H1 (cell line): ENCODE measurements at regions not wholly inside any gene's neighbourhood (a gene's known extent, or its start where the extent isn't known, plus 50 kb on each side); places are given as distances from the start of the nearest gene placed in this dataset.

ENCODE experiments used
- CTCF ChIA-PET: fragments of 300-600 bp; sonication (Branson Sonifier 250); formaldehyde crosslinking; loops from one replicate; lab custom pipeline; 2021; ENCODE audit not compliant: partially characterized antibody; lab: Charles Lee
- POLR2A ChIA-PET: fragments of 300-600 bp; sonication (Branson Sonifier 250); formaldehyde crosslinking; loops from one replicate; lab custom pipeline; 2021; ENCODE audit warnings: inconsistent platforms; ENCODE audit not compliant: partially characterized antibody; lab: Charles Lee
- DNase-seq, 2 experiments: peaks; one replicate each; pipeline versions ENCODE4 v3.0.0 to v3.0.0-alpha.2; 2010 to 2022; ENCODE audit warnings: low spot score in 2 of 2, low read depth in 1 of 2, mixed read lengths in 1 of 2
- FAIRE-seq: peaks from 2 replicates; lab custom pipeline; 2011; peaks lifted over from hg19 to GRCh38; lab: Jason Lieb, UNC
- H2AFZ ChIP-seq: 2 replicates; pipeline ENCODE4 v1.8.1; 2012; ENCODE audit warnings: low read length, inconsistent platforms
- H2AK5ac ChIP-seq: 2 replicates; pipeline ENCODE4 v1.6.1; 2013; ENCODE audit warnings: low read depth, low read length
- H2BK120ac ChIP-seq: replicated peaks from 2 replicates; pipeline ENCODE3; 2013; ENCODE audit warnings: low read depth, low read length, inconsistent platforms
- H2BK12ac ChIP-seq: 2 replicates; pipeline ENCODE4 v1.6.1; 2013; ENCODE audit warnings: low read depth, low read length
- H2BK15ac ChIP-seq: 2 replicates; pipeline ENCODE4 v1.6.1; 2013; ENCODE audit warnings: low read length
- H2BK20ac ChIP-seq: 2 replicates; pipeline ENCODE4 v1.6.1; 2013; ENCODE audit warnings: low read length
- H2BK5ac ChIP-seq: 2 replicates; pipeline ENCODE4 v1.6.1; 2013; ENCODE audit warnings: low read depth, low read length
- H3K14ac ChIP-seq: 2 replicates; pipeline ENCODE4 v1.6.1; 2013; ENCODE audit warnings: inconsistent platforms; ENCODE audit not compliant: insufficient read length
- H3K18ac ChIP-seq: 2 replicates; pipeline ENCODE4 v1.6.1; 2013; ENCODE audit warnings: low read length; ENCODE audit errors: extremely low read depth
- H3K23ac ChIP-seq: 2 replicates; pipeline ENCODE4 v1.6.1; 2013; ENCODE audit warnings: inconsistent platforms; ENCODE audit not compliant: insufficient read length
- H3K23me2 ChIP-seq: 2 replicates; pipeline ENCODE4 v1.6.1; 2013; ENCODE audit warnings: low read depth, low read length
- H3K27ac ChIP-seq: 2 replicates; pipeline ENCODE4 v1.6.1; 2011; ENCODE audit warnings: low read depth, low read length, inconsistent platforms
- H3K27me3 ChIP-seq, 4 experiments: replicated peaks in 1 of 4; 1 replicate in 1 of 4; 2 replicates in 3 of 4; pipeline versions ENCODE4 v1.6.1 to v1.8.1; 2011 to 2013; ENCODE audit warnings: low read length in 3 of 4, mild to moderate bottlenecking in 3 of 4, inconsistent platforms in 2 of 4, mixed read lengths in 2 of 4, moderate library complexity in 1 of 4; ENCODE audit not compliant: control insufficient read depth in 3 of 4, insufficient read depth in 3 of 4; ENCODE audit errors: extremely low read depth in 1 of 4
- H3K36me3 ChIP-seq, 4 experiments: 2 replicates each; pipeline versions ENCODE4 v1.6.1 to v1.8.1; 2011 to 2013; ENCODE audit warnings: mild to moderate bottlenecking in 4 of 4, low read length in 3 of 4, moderate library complexity in 2 of 4, control low read depth in 1 of 4, inconsistent platforms in 1 of 4; ENCODE audit not compliant: insufficient read depth in 4 of 4, control insufficient read depth in 2 of 4
- H3K4ac ChIP-seq: replicated peaks from 2 replicates; pipeline ENCODE3; 2013; ENCODE audit warnings: low read length, low read depth, mixed read lengths, inconsistent platforms; ENCODE audit not compliant: insufficient read length
- H3K4me1 ChIP-seq, 4 experiments: replicated peaks in 1 of 4; 1 replicate in 1 of 4; 2 replicates in 3 of 4; pipeline versions ENCODE4 v1.6.1 to v1.8.1; 2011 to 2013; ENCODE audit warnings: low read length in 3 of 4, inconsistent platforms in 2 of 4, mixed read lengths in 1 of 4; ENCODE audit not compliant: insufficient read depth in 4 of 4, control insufficient read depth in 3 of 4
- H3K4me2 ChIP-seq, 2 experiments: 2 replicates each; pipeline versions ENCODE4 v1.6.1 to v1.8.1; 2011 to 2013; ENCODE audit warnings: low read depth in 2 of 2, low read length in 2 of 2, control low read depth in 1 of 2, inconsistent platforms in 1 of 2, mild to moderate bottlenecking in 1 of 2; ENCODE audit not compliant: insufficient read depth in 1 of 2
- H3K4me3 ChIP-seq, 4 experiments: fragments of 200-600, 300-600 bp in 1 of 4; sonication (generic), shearing (Covaris generic), sonication (Bioruptor Twin) in 1 of 4; 2 replicates each; pipeline versions ENCODE4 v1.5.1 to v1.8.1; 2011 to 2016; ENCODE audit warnings: low read length in 4 of 4, low read depth in 3 of 4, control low read depth in 2 of 4, inconsistent platforms in 2 of 4, mild to moderate bottlenecking in 2 of 4, mixed read lengths in 1 of 4, moderate library complexity in 1 of 4; ENCODE audit not compliant: insufficient read depth in 2 of 4; ENCODE audit errors: extremely low read depth in 1 of 4
- H3K56ac ChIP-seq: replicated peaks from 2 replicates; pipeline ENCODE3; 2013; ENCODE audit warnings: low read depth, mild to moderate bottlenecking, mixed read lengths, low read length, inconsistent platforms; ENCODE audit not compliant: insufficient read length
- H3K79me1 ChIP-seq: 2 replicates; pipeline ENCODE4 v1.6.1; 2013; ENCODE audit warnings: low read depth, low read length, control low read depth
- H3K79me2 ChIP-seq, 2 experiments: 2 replicates each; pipeline versions ENCODE4 v1.6.1 to v1.8.1; 2012 to 2013; ENCODE audit warnings: low read length in 2 of 2, mild to moderate bottlenecking in 2 of 2, inconsistent platforms in 1 of 2; ENCODE audit not compliant: insufficient read depth in 2 of 2, control insufficient read depth in 1 of 2
- H3K9ac ChIP-seq, 4 experiments: replicated peaks in 1 of 4; 1 replicate in 1 of 4; 2 replicates in 3 of 4; pipeline versions ENCODE4 v1.6.1 to v1.8.1; 2011 to 2013; ENCODE audit warnings: low read depth in 3 of 4, low read length in 3 of 4, control low read depth in 2 of 4, mild to moderate bottlenecking in 2 of 4, moderate library complexity in 2 of 4, inconsistent platforms in 1 of 4; ENCODE audit errors: extremely low read depth in 1 of 4
- H3K9me3 ChIP-seq, 2 experiments: 2 replicates each; pipeline versions ENCODE4 v1.6.1 to v1.8.1; 2012 to 2013; ENCODE audit warnings: mild to moderate bottlenecking in 2 of 2, moderate library complexity in 2 of 2, control low read depth in 1 of 2, inconsistent platforms in 1 of 2, low read depth in 1 of 2, low read length in 1 of 2, mixed read lengths in 1 of 2; ENCODE audit not compliant: insufficient read depth in 2 of 2
- H4K20me1 ChIP-seq, 2 experiments: replicated peaks in 1 of 2; 2 replicates each; pipeline versions ENCODE3 to v1.8.1; 2011 to 2013; ENCODE audit warnings: inconsistent platforms in 2 of 2, low read length in 2 of 2, mild to moderate bottlenecking in 1 of 2; ENCODE audit not compliant: insufficient read depth in 2 of 2, control insufficient read depth in 1 of 2
- H4K5ac ChIP-seq: 2 replicates; pipeline ENCODE4 v1.6.1; 2013; ENCODE audit warnings: low read length, low read depth, mixed read lengths, inconsistent platforms; ENCODE audit not compliant: insufficient read length
- H4K8ac ChIP-seq: 2 replicates; pipeline ENCODE4 v1.8.0; 2013; ENCODE audit warnings: mild to moderate bottlenecking, moderate library complexity, low read length, inconsistent platforms; ENCODE audit not compliant: insufficient read depth; ENCODE audit errors: extremely low read depth
- H4K91ac ChIP-seq: replicated peaks from 2 replicates; pipeline ENCODE3; 2013; ENCODE audit warnings: low read length, mixed read lengths, inconsistent platforms; ENCODE audit not compliant: insufficient read length
- BRCA1 ChIP-seq: IDR thresholded peaks from 2 replicates; pipeline ENCODE4 v1.6.1; 2012; ENCODE audit warnings: low read depth, low read length, improper control_type of control experiment
- EGR1 ChIP-seq: IDR thresholded peaks from 2 replicates; pipeline ENCODE4 v1.6.1; 2011; ENCODE audit warnings: low read depth, low read length, borderline replicate concordance
- SIX5 ChIP-seq: IDR thresholded peaks from 2 replicates; pipeline ENCODE4 v1.6.1; 2011; ENCODE audit warnings: mild to moderate bottlenecking, low read depth, low read length
- SP2 ChIP-seq: IDR thresholded peaks from 2 replicates; pipeline ENCODE4 v1.6.1; 2012; ENCODE audit warnings: mild to moderate bottlenecking, low read length, inconsistent platforms
- TEAD4 ChIP-seq: IDR thresholded peaks from 2 replicates; pipeline ENCODE4 v1.6.1; 2012; ENCODE audit warnings: low read depth, low read length, inconsistent platforms, mixed read lengths
- USF2 ChIP-seq: IDR thresholded peaks from 2 replicates; pipeline ENCODE4 v1.6.1; 2011; ENCODE audit warnings: low read length, improper control_type of control experiment
- YY1 ChIP-seq: IDR thresholded peaks from 2 replicates; pipeline ENCODE4 v1.6.1; 2011; ENCODE audit warnings: low read depth, mild to moderate bottlenecking, low read length
- WGBS, 2 experiments: shearing (Covaris generic) in 1 of 2; methylation state at CpG; one replicate each; pipeline versions ENCODE4 v1.1.6 to v1.1.7; 2013 to 2015; ENCODE audit warnings: low lambda C conversion rate in 2 of 2, mixed read lengths in 2 of 2, inconsistent platforms in 1 of 2, low coverage in 1 of 2, missing lambda C conversion rate in 1 of 2; ENCODE audit not compliant: insufficient replicate concordance in 2 of 2, insufficient coverage in 1 of 2, insufficient read length in 1 of 2; ENCODE audit errors: extremely low coverage in 1 of 2, missing lambda C conversion rate in 1 of 2; 5-methylcytosine and 5-hydroxymethylcytosine counted together

GRCh38 chr11:70892889-70893288 lies 359.5 kb downstream of the SHANK2 start:
- Histone ChIP-seq H3K4ac (no peak overlapping the region), H3K9me3 (no peaks in the 10 kb centered on the region; a peak in 1 of 4 replicates), H3K4me1 (peaks cover 0 to 3% (median under 1%) of the 10 kb centered on the region in 4 experiments; a peak in 2 of 7 replicates), H4K8ac (no peak overlapping the region), H2BK20ac (no peak overlapping the region), H3K27ac (no peak overlapping the region), H3K23me2 (no peaks in the 10 kb centered on the region), H2BK12ac (no peak overlapping the region), H3K36me3 (peaks cover 0 to 3% (median 0%) of the 10 kb centered on the region in 4 experiments; a peak in 2 of 8 replicates), H3K23ac (no peak overlapping the region), H4K5ac (no peak overlapping the region), H3K79me2 (no peaks in the 10 kb centered on the region), H2AK5ac (no peak overlapping the region), H2AFZ (no peak overlapping the region), H3K9ac (no peak overlapping the region), H3K4me2 (no peak overlapping the region), H4K91ac (no peak overlapping the region), H3K18ac (no peak overlapping the region), H3K27me3 (no peaks in the 10 kb centered on the region; a peak in 1 of 7 replicates), H2BK15ac (no peak overlapping the region), H2BK5ac (no peak overlapping the region; the same call in 1 of the 2 replicates), H4K20me1 (peaks cover 0 to under 1% of the 10 kb centered on the region in 2 experiments), H3K14ac (no peak overlapping the region), H2BK120ac (no peak overlapping the region), H3K79me1 (no peaks in the 10 kb centered on the region), H3K56ac (no peak overlapping the region), H3K4me3 (no peak overlapping the region)
- FAIRE-seq, result no peak
- 88% methylated on average over 5 of the region's 5 CpGs; no CpG with 5 or more reads in 1 of the 2 experiments for WGBS, 2 experiments
- POLR2A ChIA-PET, result interaction anchor here (1.9 kb wide), 1 partner anchor 10 kb away, joined by 4 read pairs; no protein-coding TSS in a partner anchor
- CTCF ChIA-PET, result interaction anchor here (1.5 kb wide), 1 partner anchor 10 kb away, joined by 6 read pairs; no protein-coding TSS in a partner anchor
- TF ChIP-seq BRCA1, result no peak
- no peak for TF ChIP-seq EGR1
- TF ChIP-seq TEAD4, result no peak
- TF ChIP-seq SP2, result no peak
- no peak for TF ChIP-seq USF2
- no peak for TF ChIP-seq YY1
- no peak for TF ChIP-seq SIX5
- no peak for DNase-seq
